K562 (cell line): ENCODE measurements at regions not wholly inside any gene's neighbourhood (a gene's known extent, or its start where the extent isn't known, plus 50 kb on each side); places are given as distances from the start of the nearest gene placed in this dataset.

ENCODE experiments used
- ATAC-seq: fragments of 200-7000 bp; cut with Tn5 transposase; 3 replicates; pipeline ENCODE4 v1.9.1; 2020; ENCODE audit warnings: moderate library complexity
- BruUV-seq: library from RNA; stranded (reverse); fragments of 400-500 nt; replicated peaks from 2 replicates; lab custom pipeline; 2021; lab: Mats Ljungman, UMichigan
- CTCF ChIA-PET: fragments of 300-600 bp; formaldehyde crosslinking; extraction: SDS; loops from one replicate; lab custom pipeline; 2021; ENCODE audit warnings: low intra/inter-chr PET ratio; lab: Yijun Ruan, JAX
- POLR2A ChIA-PET: fragments of 300-600, 350-650 bp; sonication (Branson Sonifier 250); formaldehyde crosslinking; extraction: SDS; loops from one replicate; lab custom pipeline; 2021; ENCODE audit warnings: antibody characterized with exemption, inconsistent platforms; lab: Yijun Ruan, JAX
- DNase-seq, 4 experiments: peaks; one replicate each; pipeline versions ENCODE4 v3.0.0 to v3.0.0-alpha.2; 2011 to 2018; ENCODE audit warnings: low spot score in 3 of 4, mixed read lengths in 3 of 4; ENCODE audit errors: extremely low read depth in 1 of 4
- FAIRE-seq: peaks from 2 replicates; lab custom pipeline; 2011; peaks lifted over from hg19 to GRCh38; lab: Jason Lieb, UNC
- H2AFZ ChIP-seq: 2 replicates; pipeline ENCODE4 v1.6.0; 2011; ENCODE audit warnings: low read depth, low read length, control low read depth, inconsistent platforms
- H3K27ac ChIP-seq: fragments of 200-600 bp; 3 replicates; pipeline ENCODE4 v1.8.0; 2011; ENCODE audit warnings: low read depth, mild to moderate bottlenecking, control low read depth, inconsistent platforms, low read length, moderate library complexity, mixed read lengths; ENCODE audit errors: extremely low read depth
- H3K27me3 ChIP-seq, 2 experiments: fragments of 300-600 bp in 1 of 2; 2 replicates in 1 of 2; 3 replicates in 1 of 2; pipeline versions ENCODE4 v1.6.0 to v1.8.0; 2011; ENCODE audit warnings: inconsistent platforms in 2 of 2, low read length in 2 of 2, mild to moderate bottlenecking in 1 of 2, mixed read lengths in 1 of 2, moderate library complexity in 1 of 2; ENCODE audit not compliant: control insufficient read depth in 2 of 2, insufficient read depth in 2 of 2
- H3K36me3 ChIP-seq: fragments of 300-600 bp; 3 replicates; pipeline ENCODE4 v1.8.0; 2011; ENCODE audit warnings: mild to moderate bottlenecking, low read length, inconsistent platforms; ENCODE audit not compliant: control insufficient read depth, insufficient read depth
- H3K4me1 ChIP-seq, 2 experiments: fragments of 200-600 bp in 1 of 2; replicated peaks in 1 of 2; 2 replicates in 1 of 2; 3 replicates in 1 of 2; pipeline versions ENCODE4 v1.5.1 to v1.8.0; 2011; ENCODE audit warnings: inconsistent platforms in 2 of 2, low read length in 2 of 2, mild to moderate bottlenecking in 1 of 2, mixed read lengths in 1 of 2, moderate library complexity in 1 of 2; ENCODE audit not compliant: control insufficient read depth in 2 of 2, insufficient read depth in 2 of 2
- H3K4me2 ChIP-seq: 2 replicates; pipeline ENCODE4 v1.6.1; 2011; ENCODE audit warnings: low read length, control low read depth, inconsistent platforms, mixed read lengths; ENCODE audit not compliant: insufficient read depth
- H3K4me3 ChIP-seq: fragments of 200-600 bp; sonication (generic), shearing (Covaris generic); 2 replicates; pipeline ENCODE4 v1.5.1; 2016; ENCODE audit warnings: control low read depth, inconsistent platforms
- H3K79me2 ChIP-seq: fragments of 200-600 bp; 3 replicates; pipeline ENCODE4 v1.8.0; 2011; ENCODE audit warnings: low read length, inconsistent platforms; ENCODE audit not compliant: control insufficient read depth, insufficient read depth
- H3K9ac ChIP-seq, 2 experiments: 2 replicates each; pipeline versions ENCODE4 v1.6.0 to v1.6.1; 2011; ENCODE audit warnings: low read depth in 2 of 2, low read length in 2 of 2, control low read depth in 1 of 2, inconsistent platforms in 1 of 2, mild to moderate bottlenecking in 1 of 2, mixed read lengths in 1 of 2; ENCODE audit not compliant: insufficient read depth in 1 of 2
- H3K9me1 ChIP-seq: one replicate; pipeline ENCODE4 v1.6.0; 2011; ENCODE audit warnings: inconsistent platforms, mild to moderate bottlenecking, low read length, moderate library complexity; ENCODE audit not compliant: control insufficient read depth, insufficient read depth
- H3K9me3 ChIP-seq: replicated peaks from 2 replicates; pipeline ENCODE4 v1.5.1; 2011; ENCODE audit warnings: low read depth, low read length, inconsistent platforms; ENCODE audit not compliant: control insufficient read depth, insufficient read depth
- H4K20me1 ChIP-seq: replicated peaks from 2 replicates; pipeline ENCODE4 v1.6.1; 2011; ENCODE audit warnings: low read length, inconsistent platforms, mixed read lengths; ENCODE audit not compliant: control insufficient read depth, insufficient read depth
- E2F8 ChIP-seq: fragments of 450-650 bp; IDR thresholded peaks from 2 replicates; pipeline ENCODE4 v1.7.1; 2018; ENCODE audit warnings: mild to moderate bottlenecking, low read depth; ENCODE audit not compliant: partially characterized antibody
- PYGO2 ChIP-seq: fragments of 450-650 bp; IDR thresholded peaks from 2 replicates; pipeline ENCODE4 v1.6.1; 2016; ENCODE audit warnings: mild to moderate bottlenecking, missing genetic modification characterization, moderate library complexity, missing compliant biosample characterization
- RBM17 ChIP-seq: fragments of 200-400 bp; formaldehyde crosslinking; IDR thresholded peaks from 2 replicates; pipeline ENCODE4 v1.6.1; 2017; ENCODE audit warnings: low read depth, mild to moderate bottlenecking, low read length, borderline replicate concordance
- YY1 ChIP-seq, 3 experiments: IDR thresholded peaks; 2 replicates each; pipeline ENCODE4 v1.6.1; 2011; ENCODE audit warnings: low read length in 2 of 3, mild to moderate bottlenecking in 2 of 3, moderate library complexity in 2 of 3, borderline replicate concordance in 1 of 3, control low read depth in 1 of 3, low read depth in 1 of 3; ENCODE audit not compliant: insufficient read depth in 3 of 3, insufficient replicate concordance in 2 of 3, control insufficient read depth in 1 of 3, insufficient read length in 1 of 3; ENCODE audit errors: extremely low read depth in 1 of 3
- ZNF318 ChIP-seq, 2 experiments: fragments of 450-650 bp; IDR thresholded peaks; 2 replicates each; pipeline ENCODE4 v1.6.1; 2016; ENCODE audit warnings: mild to moderate bottlenecking in 2 of 2, borderline replicate concordance in 1 of 2, low read depth in 1 of 2, moderate library complexity in 1 of 2
- ZNF354B ChIP-seq: fragments of 250-450 bp; sonication (Bioruptor Pico); IDR thresholded peaks from 2 replicates; pipeline ENCODE4 v1.4.0; 2020
- ZNF395 ChIP-seq: fragments of 200-800 bp; sonication (Bioruptor generic); IDR thresholded peaks from 2 replicates; pipeline ENCODE4 v1.6.1; 2017; ENCODE audit warnings: missing genetic modification characterization, missing compliant biosample characterization
- ZNF584 ChIP-seq: fragments of 200-800 bp; sonication (Bioruptor generic); IDR thresholded peaks from 2 replicates; pipeline ENCODE4 v1.6.1; 2016; ENCODE audit warnings: low read depth, mild to moderate bottlenecking, missing genetic modification characterization, missing compliant biosample characterization
- whole genome bisulfite sequencing: fragments of 100-300 bp; shearing (Covaris generic); methylation state at CpG from one replicate; pipeline ENCODE4 v1.1.6; 2016; ENCODE audit warnings: low coverage, mixed read lengths; ENCODE audit not compliant: insufficient coverage; ENCODE audit errors: missing lambda C conversion rate; 5-methylcytosine and 5-hydroxymethylcytosine counted together
- in situ Hi-C: fragments of 300-500 bp; cut with MboI; formaldehyde crosslinking; loops from 4 replicates; pipeline ENCODE4 v1.15.0; 2018; ENCODE audit warnings: inconsistent platforms, mixed read lengths
- intact Hi-C: fragments of 100-400 bp; cut with micrococcal nuclease; formaldehyde crosslinking; loops from 2 replicates; pipeline ENCODE4 v1.14.2; 2022

- no TSS peak for BruUV-seq
- ATAC-seq (no peak), DNase-seq (no peak), FAIRE-seq (no peak)
- Histone ChIP-seq H3K9me3 (no peaks in the 10 kb centered on the region), H3K4me1 (no peaks in the 10 kb centered on the region), H3K27me3 (no peaks in the 10 kb centered on the region), H3K9ac (no peak overlapping the region), H3K79me2 (no peaks in the 10 kb centered on the region), H3K4me2 (no peak overlapping the region), H4K20me1 (no peaks in the 10 kb centered on the region; the same call in 1 of the 2 replicates), H3K9me1 (no peaks in the 10 kb centered on the region), H2AFZ (no peak overlapping the region), H3K36me3 (no peaks in the 10 kb centered on the region), H3K27ac (no peak overlapping the region), H3K4me3 (no peak overlapping the region)
- intact Hi-C loops (no loop called here), in situ Hi-C loops (no loop called here)
- ChIA-PET POLR2A (no interaction called here), CTCF (no interaction called here)
- WGBS, result 0% methylated on average over 5 of the region's 5 CpGs
- no peak for TF ChIP-seq E2F8
- no peak for TF ChIP-seq YY1 (IDR thresholded peaks at IDR 0.05; ENCODE audit: borderline replicate concordance in 1 of 3, control insufficient read depth in 1 of 3, extremely low read depth in 1 of 3, insufficient read depth in 3 of 3, insufficient read length in 1 of 3, insufficient replicate concordance in 2 of 3, low read depth in 1 of 3, low read length in 2 of 3)
- no peak for TF ChIP-seq ZNF584 (CRISPR knock-in tag)
- no peak for TF ChIP-seq ZNF318 (IDR thresholded peaks at IDR 0.05; ENCODE audit: borderline replicate concordance in 1 of 2, low read depth in 1 of 2)
- TF ChIP-seq RBM17, result no peak
- TF ChIP-seq ZNF395 (CRISPR knock-in tag), result no peak
- no peak for TF ChIP-seq PYGO2 (tag)
- TF ChIP-seq ZNF354B (CRISPR knock-in tag), result no peak
Observed at GRCh38 chr5:2454876-2455275, 296.6 kb downstream of the IRX2 start.
